HEK293 (cell line): ENCODE measurements at regions not wholly inside any gene's neighbourhood (a gene's known extent, or its start where the extent isn't known, plus 50 kb on each side); places are given as distances from the start of the nearest gene placed in this dataset.

Source experiments
- ZNF146 ChIP-seq: fragments of 450-650 bp; formaldehyde crosslinking; IDR thresholded peaks from 2 replicates; pipeline ENCODE4 v1.5.1; 2016; ENCODE audit warnings: missing biosample characterization, missing genetic modification characterization
- ZNF394 ChIP-seq: fragments of 450-650 bp; formaldehyde crosslinking; IDR thresholded peaks from 2 replicates; pipeline ENCODE4 v1.5.1; 2016; ENCODE audit warnings: missing biosample characterization, missing genetic modification characterization, mild to moderate bottlenecking, moderate library complexity, borderline replicate concordance
- ZNF639 ChIP-seq: fragments of 450-650 bp; formaldehyde crosslinking; IDR thresholded peaks from 2 replicates; pipeline ENCODE4 v1.5.1; 2016; ENCODE audit warnings: missing biosample characterization, missing genetic modification characterization
- ZNF776 ChIP-seq: fragments of 450-650 bp; formaldehyde crosslinking; IDR thresholded peaks from 2 replicates; pipeline ENCODE4 v1.5.0; 2017; ENCODE audit warnings: missing biosample characterization, missing genetic modification characterization, borderline replicate concordance

GRCh38 chr2:187853381-187853791, 299.2 kb upstream of the TFPI start:
- TF ChIP-seq ZNF394 (tag by site-specific recombination) (no peak), ZNF639 (tag by site-specific recombination) (no peak), ZNF146 (tag by site-specific recombination) (no peak), ZNF776 (tag by site-specific recombination) (no peak)
